GM12801 (cell line): ENCODE measurements at regions not wholly inside any gene's neighbourhood (a gene's known extent, or its start where the extent isn't known, plus 50 kb on each side); places are given as distances from the start of the nearest gene placed in this dataset.

Experiments used
- CTCF ChIP-seq: IDR thresholded peaks from one replicate; pipeline ENCODE4 v1.5.1; 2011; ENCODE audit warnings: control low read depth; ENCODE audit not compliant: insufficient read length; ENCODE audit errors: extremely low read depth

GRCh38 chr13:53197424-53197823 lies 168.8 kb downstream of the OLFM4 start:
- TF ChIP-seq CTCF, result no peak

DNA sequence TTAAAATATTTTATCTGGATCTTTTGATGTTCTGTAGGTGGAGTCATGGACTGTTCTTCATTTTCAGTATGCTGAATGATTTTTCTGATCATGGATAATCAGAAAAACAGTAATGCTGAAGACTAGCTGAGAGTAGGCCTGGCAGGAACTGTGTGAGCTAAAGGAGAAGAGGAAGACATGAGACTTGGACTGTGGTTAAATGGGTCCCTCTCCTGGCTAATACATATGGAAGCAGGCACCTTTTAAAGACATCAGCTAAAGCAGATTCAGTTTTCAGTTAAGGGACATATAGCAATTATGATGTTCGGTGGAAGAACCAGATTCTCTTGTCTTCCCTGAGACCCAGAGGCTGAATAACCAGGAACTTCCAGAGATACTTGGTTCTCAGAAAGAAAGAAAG lies 169.4 kb downstream of the OLFM4 start:
- no peak for TF ChIP-seq CTCF

DNA sequence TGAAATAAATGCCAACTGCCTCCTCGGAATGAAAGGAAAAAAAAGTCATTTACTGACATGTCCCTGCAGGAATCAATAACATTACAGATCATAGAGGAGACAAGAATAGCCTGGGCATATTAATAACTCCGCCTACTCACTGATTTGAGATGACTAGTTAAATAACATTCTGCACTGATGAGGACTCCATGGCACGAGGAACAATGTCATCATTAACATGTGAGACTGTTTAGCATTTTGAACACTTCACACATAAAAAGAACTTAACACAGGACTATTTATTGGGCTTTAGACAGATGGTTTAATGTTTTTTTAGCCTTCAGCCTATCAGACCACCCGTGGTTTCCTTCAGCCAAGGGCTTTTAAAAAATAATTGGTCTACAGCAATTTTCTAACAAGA lies 170.1 kb downstream of the OLFM4 start:
- TF ChIP-seq CTCF, result no peak

GRCh38 chr13:53200075-53200474 lies 171.5 kb downstream of the OLFM4 start:
- TF ChIP-seq CTCF, result no peak

GRCh38 chr13:53200498-53201453 lies 172.2 kb downstream of the OLFM4 start:
- no peak for TF ChIP-seq CTCF

DNA sequence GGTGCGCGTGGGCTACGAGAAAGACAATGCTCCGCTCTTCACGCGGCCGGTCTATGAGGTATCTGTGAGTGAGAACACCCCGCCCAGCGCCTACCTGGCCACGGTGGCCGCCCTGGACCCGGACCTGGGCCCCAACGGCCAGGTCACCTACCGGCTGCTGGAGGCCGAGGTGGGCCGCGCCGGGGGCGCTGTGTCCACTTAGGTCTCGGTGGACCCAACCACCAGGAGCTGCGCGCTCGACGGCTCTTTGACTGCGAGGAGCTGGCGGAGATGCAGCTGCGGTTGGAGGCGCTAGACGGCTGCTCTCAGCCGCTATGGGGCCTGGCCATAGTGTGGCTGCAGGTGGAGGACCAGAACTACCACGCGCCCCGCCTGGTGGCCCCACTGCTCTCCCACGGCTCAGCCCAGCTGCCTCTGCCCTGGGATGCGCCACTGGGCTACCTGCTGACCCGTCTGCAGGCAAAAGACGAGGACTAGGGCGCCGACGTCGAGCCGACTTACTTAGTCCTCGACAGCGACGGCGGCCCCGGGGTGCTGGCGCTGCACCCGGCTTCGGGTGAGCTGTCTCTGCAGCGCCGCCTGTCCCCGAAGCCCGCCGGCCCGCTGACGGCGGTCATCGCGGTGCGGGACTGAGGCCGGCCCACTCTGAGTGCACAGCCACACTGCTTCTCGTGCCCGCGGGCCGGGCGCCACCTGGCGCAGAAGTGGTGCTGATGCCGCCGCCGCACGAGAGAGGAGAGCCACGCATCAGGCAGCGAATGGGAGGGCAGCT lies 173.0 kb downstream of the OLFM4 start:
- TF ChIP-seq CTCF, result no peak

- TF ChIP-seq CTCF, result no peak
These were observed 176.0 kb downstream of the OLFM4 start for GRCh38 chr13:53204598-53204997.
